ENCODE measurements at regions not wholly inside any gene's neighbourhood (a gene's known extent, or its start where the extent isn't known, plus 50 kb on each side); places are given as distances from the start of the nearest gene placed in this dataset.

GRCh38 chr4:42326040-42326439 lies 71.2 kb upstream of the SHISA3 start:
- H3K79me2 ChIP-seq (ENCODE audit: control insufficient read depth, insufficient read depth, low read length, poor library complexity), result no peaks in the 10 kb centered on the region
- no peaks in the 10 kb centered on the region for H3K36me3 ChIP-seq (ENCODE audit: control insufficient read depth in 1 of 2, insufficient read depth in 2 of 2, low read length in 2 of 2)
- H3K18ac ChIP-seq (ENCODE audit: low read length), result no peak overlapping the region
- WGBS (ENCODE audit: extremely low coverage, insufficient coverage, insufficient read length), result no CpG with 5 or more reads among the region's 5 CpGs
- no peak overlapping the region for H3K4me3 ChIP-seq (ENCODE audit: low read depth, low read length)
- H2BK120ac ChIP-seq (ENCODE audit: insufficient read depth, low read length, poor library complexity), result no peak overlapping the region
- no peak overlapping the region for H3K23ac ChIP-seq (ENCODE audit: low read length)
- no peak overlapping the region for H2BK12ac ChIP-seq (ENCODE audit: low read length)
- no peak overlapping the region for H3K4me2 ChIP-seq (ENCODE audit: low read length)
- H2BK5ac ChIP-seq (ENCODE audit: low read depth, low read length, poor library complexity), result no peak overlapping the region
- no peak overlapping the region for H4K12ac ChIP-seq (ENCODE audit: low read depth, low read length)
- H3K9me3 ChIP-seq (ENCODE audit: insufficient read depth, low read depth, low read length), result peaks cover 2% of the 10 kb centered on the region
- H3K27ac ChIP-seq (ENCODE audit: low read depth, low read length), result no peak overlapping the region
- no peaks in the 10 kb centered on the region for H3K27me3 ChIP-seq (ENCODE audit: insufficient read depth, low read length)
- H3K4ac ChIP-seq (ENCODE audit: low read depth, low read length), result no peak overlapping the region
- no peak overlapping the region for H4K8ac ChIP-seq (ENCODE audit: low read depth, low read length)
- H3K79me1 ChIP-seq (ENCODE audit: low read length), result no peaks in the 10 kb centered on the region
- H4K91ac ChIP-seq (ENCODE audit: low read depth, low read length), result no peak overlapping the region
- no peak overlapping the region for H2AFZ ChIP-seq (ENCODE audit: insufficient read depth, low read length, poor library complexity)
- H3K9ac ChIP-seq (ENCODE audit: low read length), result no peak overlapping the region
- H3K4me1 ChIP-seq (ENCODE audit: control insufficient read depth in 1 of 2, insufficient read depth in 2 of 2, low read length in 2 of 2), result no peaks in the 10 kb centered on the region
- DNase-seq, result no peak
- no peak overlapping the region for H3K14ac ChIP-seq (ENCODE audit: low read length)
- no peak overlapping the region for H2AK5ac ChIP-seq (ENCODE audit: low read length)

GRCh38 chr4:42326524-42326923 lies 70.8 kb upstream of the SHISA3 start:
- no peaks in the 10 kb centered on the region for H3K79me2 ChIP-seq (ENCODE audit: control insufficient read depth, insufficient read depth, low read length, poor library complexity)
- no peak overlapping the region for H2AK5ac ChIP-seq (ENCODE audit: low read length)
- no peak overlapping the region for H3K4me3 ChIP-seq (ENCODE audit: low read depth, low read length)
- H2AFZ ChIP-seq (ENCODE audit: insufficient read depth, low read length, poor library complexity), result no peak overlapping the region
- no peak overlapping the region for H3K4ac ChIP-seq (ENCODE audit: low read depth, low read length)
- WGBS (ENCODE audit: extremely low coverage, insufficient coverage, insufficient read length), result 100% methylated on average over 1 of the region's 2 CpGs
- H3K4me1 ChIP-seq (ENCODE audit: control insufficient read depth in 1 of 2, insufficient read depth in 2 of 2, low read length in 2 of 2), result no peaks in the 10 kb centered on the region
- no peak overlapping the region for H2BK12ac ChIP-seq (ENCODE audit: low read length)
- H3K27me3 ChIP-seq (ENCODE audit: insufficient read depth, low read length), result no peaks in the 10 kb centered on the region
- no peak overlapping the region for H3K27ac ChIP-seq (ENCODE audit: low read depth, low read length)
- no peak overlapping the region for H4K12ac ChIP-seq (ENCODE audit: low read depth, low read length)
- no peak overlapping the region for H2BK120ac ChIP-seq (ENCODE audit: insufficient read depth, low read length, poor library complexity)
- no peak overlapping the region for H3K23ac ChIP-seq (ENCODE audit: low read length)
- no peak for DNase-seq
- H3K36me3 ChIP-seq (ENCODE audit: control insufficient read depth in 1 of 2, insufficient read depth in 2 of 2, low read length in 2 of 2), result no peaks in the 10 kb centered on the region
- H4K91ac ChIP-seq (ENCODE audit: low read depth, low read length), result no peak overlapping the region
- no peak overlapping the region for H3K14ac ChIP-seq (ENCODE audit: low read length)
- no peak overlapping the region for H3K4me2 ChIP-seq (ENCODE audit: low read length)
- no peak overlapping the region for H4K8ac ChIP-seq (ENCODE audit: low read depth, low read length)
- H3K79me1 ChIP-seq (ENCODE audit: low read length), result no peaks in the 10 kb centered on the region
- H3K9me3 ChIP-seq (ENCODE audit: insufficient read depth, low read depth, low read length), result peaks cover 2% of the 10 kb centered on the region
- no peak overlapping the region for H2BK5ac ChIP-seq (ENCODE audit: low read depth, low read length, poor library complexity)
- no peak overlapping the region for H3K18ac ChIP-seq (ENCODE audit: low read length)
- H3K9ac ChIP-seq (ENCODE audit: low read length), result no peak overlapping the region

DNA sequence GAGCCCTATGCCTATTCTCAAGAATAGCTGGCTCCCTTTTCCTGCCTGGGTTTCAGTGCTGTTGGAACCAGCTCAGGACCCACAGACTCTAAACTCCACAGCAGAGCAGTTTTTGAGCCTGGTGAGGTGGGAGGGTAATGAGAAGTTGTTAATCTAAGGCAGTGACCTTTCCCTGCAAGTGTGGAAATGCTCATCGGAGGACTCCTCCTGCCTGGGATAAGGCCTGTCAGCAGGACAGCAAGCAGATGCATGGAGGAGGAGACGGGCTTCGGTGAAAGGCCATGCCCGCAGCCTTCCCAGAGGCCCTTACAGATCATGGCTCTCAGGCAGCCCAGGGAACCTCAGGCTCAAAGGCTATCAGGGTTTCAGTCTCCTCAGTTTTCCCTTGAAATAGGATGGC lies 70.0 kb upstream of the SHISA3 start:
- Histone ChIP-seq H2BK120ac (ENCODE audit: insufficient read depth, low read length, poor library complexity) (no peak overlapping the region), H3K4me2 (ENCODE audit: low read length) (no peak overlapping the region), H4K91ac (ENCODE audit: low read depth, low read length) (no peak overlapping the region), H3K23ac (ENCODE audit: low read length) (no peak overlapping the region), H2AK5ac (ENCODE audit: low read length) (no peak overlapping the region), H3K14ac (ENCODE audit: low read length) (no peak overlapping the region), H3K9ac (ENCODE audit: low read length) (no peak overlapping the region), H4K8ac (ENCODE audit: low read depth, low read length) (no peak overlapping the region), H2BK12ac (ENCODE audit: low read length) (no peak overlapping the region), H3K36me3 (ENCODE audit: control insufficient read depth in 1 of 2, insufficient read depth in 2 of 2, low read length in 2 of 2) (no peaks in the 10 kb centered on the region), H3K79me2 (ENCODE audit: control insufficient read depth, insufficient read depth, low read length, poor library complexity) (no peaks in the 10 kb centered on the region), H4K12ac (ENCODE audit: low read depth, low read length) (no peak overlapping the region), H3K27me3 (ENCODE audit: insufficient read depth, low read length) (no peaks in the 10 kb centered on the region), H3K4me1 (ENCODE audit: control insufficient read depth in 1 of 2, insufficient read depth in 2 of 2, low read length in 2 of 2) (no peaks in the 10 kb centered on the region), H3K9me3 (ENCODE audit: insufficient read depth, low read depth, low read length) (peaks cover 2% of the 10 kb centered on the region), H2AFZ (ENCODE audit: insufficient read depth, low read length, poor library complexity) (no peak overlapping the region), H3K18ac (ENCODE audit: low read length) (no peak overlapping the region), H3K4ac (ENCODE audit: low read depth, low read length) (no peak overlapping the region), H2BK5ac (ENCODE audit: low read depth, low read length, poor library complexity) (no peak overlapping the region), H3K4me3 (ENCODE audit: low read depth, low read length) (no peak overlapping the region), H3K27ac (ENCODE audit: low read depth, low read length) (no peak overlapping the region), H3K79me1 (ENCODE audit: low read length) (no peaks in the 10 kb centered on the region)
- no CpG with 5 or more reads among the region's 4 CpGs for WGBS (ENCODE audit: extremely low coverage, insufficient coverage, insufficient read length)
- DNase-seq, result no peak

DNA sequence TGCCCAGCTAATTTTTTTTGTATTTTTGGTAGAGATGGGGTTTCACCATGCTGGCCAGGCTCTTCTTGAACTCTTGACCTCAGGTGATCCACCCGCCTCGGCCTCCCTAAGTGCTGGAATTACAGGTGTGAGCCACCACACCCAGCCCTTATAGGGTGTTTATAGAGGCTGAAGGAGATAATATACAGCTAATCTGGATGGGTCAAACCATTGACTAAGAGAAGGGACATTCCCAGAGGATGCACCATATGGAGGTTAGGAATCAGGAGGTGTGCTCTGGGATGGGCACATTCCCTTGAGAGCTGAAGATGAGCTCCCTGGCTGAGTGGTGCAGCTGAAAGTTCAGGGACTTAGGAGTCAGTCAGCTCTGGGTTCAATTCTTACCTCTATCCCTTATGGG lies 68.3 kb upstream of the SHISA3 start:
- no peak overlapping the region for H3K18ac ChIP-seq (ENCODE audit: low read length)
- H4K12ac ChIP-seq (ENCODE audit: low read depth, low read length), result no peak overlapping the region
- H3K36me3 ChIP-seq (ENCODE audit: control insufficient read depth in 1 of 2, insufficient read depth in 2 of 2, low read length in 2 of 2), result no peaks in the 10 kb centered on the region
- no peaks in the 10 kb centered on the region for H3K79me2 ChIP-seq (ENCODE audit: control insufficient read depth, insufficient read depth, low read length, poor library complexity)
- H2AK5ac ChIP-seq (ENCODE audit: low read length), result no peak overlapping the region
- H3K27ac ChIP-seq (ENCODE audit: low read depth, low read length), result no peak overlapping the region
- H3K4me1 ChIP-seq (ENCODE audit: control insufficient read depth in 1 of 2, insufficient read depth in 2 of 2, low read length in 2 of 2), result no peaks in the 10 kb centered on the region
- H3K27me3 ChIP-seq (ENCODE audit: insufficient read depth, low read length), result no peaks in the 10 kb centered on the region
- no peak overlapping the region for H2BK120ac ChIP-seq (ENCODE audit: insufficient read depth, low read length, poor library complexity)
- H4K8ac ChIP-seq (ENCODE audit: low read depth, low read length), result no peak overlapping the region
- H3K4me3 ChIP-seq (ENCODE audit: low read depth, low read length), result no peak overlapping the region
- H3K23ac ChIP-seq (ENCODE audit: low read length), result no peak overlapping the region
- no peak overlapping the region for H2BK12ac ChIP-seq (ENCODE audit: low read length)
- no peak overlapping the region for H2AFZ ChIP-seq (ENCODE audit: insufficient read depth, low read length, poor library complexity)
- no CpG with 5 or more reads among the region's 2 CpGs for WGBS (ENCODE audit: extremely low coverage, insufficient coverage, insufficient read length)
- H3K79me1 ChIP-seq (ENCODE audit: low read length), result no peaks in the 10 kb centered on the region
- no peaks in the 10 kb centered on the region for H3K9me3 ChIP-seq (ENCODE audit: insufficient read depth, low read depth, low read length)
- H3K4me2 ChIP-seq (ENCODE audit: low read length), result no peak overlapping the region
- H3K4ac ChIP-seq (ENCODE audit: low read depth, low read length), result no peak overlapping the region
- no peak for DNase-seq
- no peak overlapping the region for H4K91ac ChIP-seq (ENCODE audit: low read depth, low read length)
- H3K14ac ChIP-seq (ENCODE audit: low read length), result no peak overlapping the region
- H2BK5ac ChIP-seq (ENCODE audit: low read depth, low read length, poor library complexity), result no peak overlapping the region
- no peak overlapping the region for H3K9ac ChIP-seq (ENCODE audit: low read length)
